ENCODE measurements at regions not wholly inside any gene's neighbourhood (a gene's known extent, or its start where the extent isn't known, plus 50 kb on each side); places are given as distances from the start of the nearest gene placed in this dataset.

DNA sequence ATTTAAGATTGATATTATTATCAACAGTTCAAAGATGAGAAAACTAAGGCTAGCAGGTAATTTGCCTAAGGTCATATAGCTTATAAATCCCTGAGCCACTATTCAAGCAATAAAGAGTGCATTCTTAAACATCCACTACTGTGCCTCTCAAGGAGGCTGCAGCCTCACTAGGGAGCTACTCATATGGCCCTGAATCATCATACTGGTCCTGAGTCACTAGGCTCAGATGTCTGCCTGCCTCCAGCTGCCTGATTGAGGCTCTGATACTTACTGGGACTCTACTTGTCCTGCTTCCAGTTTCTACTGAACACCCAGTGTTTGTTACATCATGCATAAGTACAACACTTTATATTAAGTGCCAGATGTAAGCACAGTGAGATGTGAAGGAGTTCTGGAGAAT lies 110.7 kb downstream of the AASDH start:
- TF ChIP-seq CTCF (IDR thresholded peaks at IDR 0.05; ENCODE audit: insufficient read depth, low read length) (no peak), GABPA (IDR thresholded peaks at IDR 0.05; ENCODE audit: low read depth) (no peak)
- TF ChIP-seq, protein P1, sequence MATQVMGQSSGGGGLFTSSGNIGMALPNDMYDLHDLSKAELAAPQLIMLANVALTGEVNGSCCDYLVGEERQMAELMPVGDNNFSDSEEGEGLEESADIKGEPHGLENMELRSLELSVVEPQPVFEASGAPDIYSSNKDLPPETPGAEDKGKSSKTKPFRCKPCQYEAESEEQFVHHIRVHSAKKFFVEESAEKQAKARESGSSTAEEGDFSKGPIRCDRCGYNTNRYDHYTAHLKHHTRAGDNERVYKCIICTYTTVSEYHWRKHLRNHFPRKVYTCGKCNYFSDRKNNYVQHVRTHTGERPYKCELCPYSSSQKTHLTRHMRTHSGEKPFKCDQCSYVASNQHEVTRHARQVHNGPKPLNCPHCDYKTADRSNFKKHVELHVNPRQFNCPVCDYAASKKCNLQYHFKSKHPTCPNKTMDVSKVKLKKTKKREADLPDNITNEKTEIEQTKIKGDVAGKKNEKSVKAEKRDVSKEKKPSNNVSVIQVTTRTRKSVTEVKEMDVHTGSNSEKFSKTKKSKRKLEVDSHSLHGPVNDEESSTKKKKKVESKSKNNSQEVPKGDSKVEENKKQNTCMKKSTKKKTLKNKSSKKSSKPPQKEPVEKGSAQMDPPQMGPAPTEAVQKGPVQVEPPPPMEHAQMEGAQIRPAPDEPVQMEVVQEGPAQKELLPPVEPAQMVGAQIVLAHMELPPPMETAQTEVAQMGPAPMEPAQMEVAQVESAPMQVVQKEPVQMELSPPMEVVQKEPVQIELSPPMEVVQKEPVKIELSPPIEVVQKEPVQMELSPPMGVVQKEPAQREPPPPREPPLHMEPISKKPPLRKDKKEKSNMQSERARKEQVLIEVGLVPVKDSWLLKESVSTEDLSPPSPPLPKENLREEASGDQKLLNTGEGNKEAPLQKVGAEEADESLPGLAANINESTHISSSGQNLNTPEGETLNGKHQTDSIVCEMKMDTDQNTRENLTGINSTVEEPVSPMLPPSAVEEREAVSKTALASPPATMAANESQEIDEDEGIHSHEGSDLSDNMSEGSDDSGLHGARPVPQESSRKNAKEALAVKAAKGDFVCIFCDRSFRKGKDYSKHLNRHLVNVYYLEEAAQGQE (IDR thresholded peaks at IDR 0.05; ENCODE audit: insufficient replicate concordance, low read depth) = no peak
